CD4-positive, alpha-beta T cell treated with Interleukin-17A for 4 hours (primary cell): ENCODE measurements at regions not wholly inside any gene's neighbourhood (a gene's known extent, or its start where the extent isn't known, plus 50 kb on each side); places are given as distances from the start of the nearest gene placed in this dataset.
"Not testable (repeated sequence)": the region's sequence is repeated elsewhere in the genome, so short reads cannot be mapped to it uniquely, and the experiment has no call there.

Experiments
- DNase-seq: peaks from one replicate; pipeline ENCODE4 v3.0.0-alpha.2; 2020; ENCODE audit warnings: mixed read lengths

- DNase-seq, result not testable (repeated sequence)
Measured at GRCh38 chrX:40951407-40951806, 133.8 kb upstream of the USP9X start.

- DNase-seq, result peak; percentile 7
Measured at GRCh38 chrX:40952855-40953254, 132.4 kb upstream of the USP9X start.

GRCh38 chrX:40953369-40953768 is 131.9 kb upstream of the USP9X start:
- no peak for DNase-seq

GRCh38 chrX:40960041-40960440 is 125.2 kb upstream of the USP9X start:
- no peak for DNase-seq

GRCh38 chrX:40962793-40963407 is 122.3 kb upstream of the USP9X start:
- DNase-seq, result no peak

GRCh38 chrX:40964008-40964407 is 121.2 kb upstream of the USP9X start:
- DNase-seq, result no peak

GRCh38 chrX:40964633-40965586 is 120.3 kb upstream of the USP9X start:
- no peak for DNase-seq

- no peak for DNase-seq
Measured at GRCh38 chrX:40966213-40966820, 118.9 kb upstream of the USP9X start.

- DNase-seq, result no peak
Measured at GRCh38 chrX:40968180-40968579, 117.1 kb upstream of the USP9X start.

GRCh38 chrX:40971736-40972135 is 113.5 kb upstream of the USP9X start:
- no peak for DNase-seq

- DNase-seq, result no peak
Measured at GRCh38 chrX:40973619-40974018, 111.6 kb upstream of the USP9X start.

GRCh38 chrX:40975951-40976350 is 109.3 kb upstream of the USP9X start:
- no peak for DNase-seq

GRCh38 chrX:40976981-40977380 is 108.3 kb upstream of the USP9X start:
- DNase-seq, result no peak

- DNase-seq, result no peak
Measured at GRCh38 chrX:40984962-40985361, 100.3 kb upstream of the USP9X start.

- no peak for DNase-seq
Measured at GRCh38 chrX:40987413-40987812, 97.8 kb upstream of the USP9X start.

GRCh38 chrX:40988100-40988499 is 97.1 kb upstream of the USP9X start:
- no peak for DNase-seq

- DNase-seq, result not testable (repeated sequence)
Measured at GRCh38 chrX:40993395-40993794, 91.8 kb upstream of the USP9X start.

GRCh38 chrX:40996886-40997530 is 88.2 kb upstream of the USP9X start:
- no peak for DNase-seq

- no peak for DNase-seq
Measured at GRCh38 chrX:40998123-40998522, 87.1 kb upstream of the USP9X start.

- DNase-seq, result no peak
Measured at GRCh38 chrX:41001327-41001726, 83.9 kb upstream of the USP9X start.

- DNase-seq, result no peak
Measured at GRCh38 chrX:41002026-41002425, 83.2 kb upstream of the USP9X start.

- DNase-seq, result no peak
Measured at GRCh38 chrX:41003506-41004270, 81.6 kb upstream of the USP9X start.
